ENCODE measurements at regions not wholly inside any gene's neighbourhood (a gene's known extent, or its start where the extent isn't known, plus 50 kb on each side); places are given as distances from the start of the nearest gene placed in this dataset.

DNA sequence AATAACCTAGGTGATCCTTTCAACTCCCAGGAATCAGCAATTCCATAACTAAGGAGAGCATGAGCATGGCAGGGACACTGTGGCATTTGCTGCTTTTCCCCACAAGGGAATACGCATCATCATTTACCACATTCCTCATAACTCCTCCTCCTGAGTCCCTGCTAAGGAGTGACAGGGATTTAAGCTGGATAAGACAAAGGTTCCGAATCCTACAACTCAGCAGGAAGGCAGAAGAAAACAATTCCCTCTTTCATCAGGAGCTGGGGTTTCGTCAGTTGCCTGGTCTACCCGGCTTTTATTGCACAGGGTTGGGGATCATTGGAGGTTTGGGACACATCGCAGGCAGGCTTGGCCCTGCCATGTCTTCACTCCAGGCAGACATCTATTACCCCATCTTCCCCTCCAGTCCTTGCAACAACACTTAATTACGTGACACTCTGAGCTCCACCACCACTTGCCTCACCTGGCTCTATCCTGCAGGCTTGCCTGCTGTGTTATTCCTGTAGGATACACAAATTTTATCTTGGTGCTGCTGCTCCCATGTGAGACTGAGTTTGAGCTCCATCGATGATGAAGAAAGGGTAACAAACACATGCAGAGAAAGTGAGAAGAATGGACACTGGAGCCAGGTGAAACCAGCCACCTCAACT, 563.0 kb upstream of the KLF4 start:
- Histone ChIP-seq H3K4me1 (peaks cover 15 to 56% (median 29%) of the 10 kb centered on the region in 4 donors), H3K27me3 (no peaks in the 10 kb centered on the region), H3K9me3 (no peaks in the 10 kb centered on the region), H3K36me3 (no peaks in the 10 kb centered on the region), H3K4me3 (no peak overlapping the region), H3K27ac (no peak overlapping the region)
- no peak for DNase-seq
- WGBS, 5 donors, result 88 to 95% (median 89%) methylated on average over 6 to 7 of the region's 7 CpGs
- no peak for TF ChIP-seq POLR2AphosphoS5 (IDR thresholded peaks at IDR 0.05)
- no peak for TF ChIP-seq EP300 (IDR thresholded peaks at IDR 0.05)
- TF ChIP-seq POLR2A (IDR thresholded peaks at IDR 0.05), result no peak
- TF ChIP-seq, protein P1, sequence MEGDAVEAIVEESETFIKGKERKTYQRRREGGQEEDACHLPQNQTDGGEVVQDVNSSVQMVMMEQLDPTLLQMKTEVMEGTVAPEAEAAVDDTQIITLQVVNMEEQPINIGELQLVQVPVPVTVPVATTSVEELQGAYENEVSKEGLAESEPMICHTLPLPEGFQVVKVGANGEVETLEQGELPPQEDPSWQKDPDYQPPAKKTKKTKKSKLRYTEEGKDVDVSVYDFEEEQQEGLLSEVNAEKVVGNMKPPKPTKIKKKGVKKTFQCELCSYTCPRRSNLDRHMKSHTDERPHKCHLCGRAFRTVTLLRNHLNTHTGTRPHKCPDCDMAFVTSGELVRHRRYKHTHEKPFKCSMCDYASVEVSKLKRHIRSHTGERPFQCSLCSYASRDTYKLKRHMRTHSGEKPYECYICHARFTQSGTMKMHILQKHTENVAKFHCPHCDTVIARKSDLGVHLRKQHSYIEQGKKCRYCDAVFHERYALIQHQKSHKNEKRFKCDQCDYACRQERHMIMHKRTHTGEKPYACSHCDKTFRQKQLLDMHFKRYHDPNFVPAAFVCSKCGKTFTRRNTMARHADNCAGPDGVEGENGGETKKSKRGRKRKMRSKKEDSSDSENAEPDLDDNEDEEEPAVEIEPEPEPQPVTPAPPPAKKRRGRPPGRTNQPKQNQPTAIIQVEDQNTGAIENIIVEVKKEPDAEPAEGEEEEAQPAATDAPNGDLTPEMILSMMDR (IDR thresholded peaks at IDR 0.05), result no peak
- intact Hi-C loops (cut with DNase I; ENCODE audit: low total_unique reads), result no loop called here

DNA sequence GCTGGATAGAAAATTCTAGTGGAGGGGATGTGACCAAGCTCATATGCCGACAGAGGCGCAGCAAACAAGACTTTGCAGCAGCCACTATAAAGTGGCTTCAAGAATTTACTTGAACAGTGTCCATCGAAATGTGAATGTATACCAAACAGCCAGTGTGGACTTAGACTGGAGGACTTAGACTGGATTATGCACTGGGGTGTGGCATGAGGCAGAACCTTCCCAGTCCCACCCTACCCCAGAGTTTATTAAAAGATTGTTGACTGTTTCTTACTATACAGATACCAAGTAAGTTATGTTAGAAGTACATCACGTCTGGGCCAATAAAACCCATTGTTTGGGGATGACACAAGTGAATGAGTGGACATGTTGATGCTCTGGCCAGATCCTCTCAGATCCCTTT, 561.3 kb upstream of the KLF4 start:
- TF ChIP-seq, protein P1 (IDR thresholded peaks at IDR 0.05), result no peak
- TF ChIP-seq POLR2AphosphoS5 (IDR thresholded peaks at IDR 0.05) (no peak), EP300 (IDR thresholded peaks at IDR 0.05) (no peak), POLR2A (IDR thresholded peaks at IDR 0.05) (no peak)
- 82 to 89% (median 83%) methylated on average over 4 of the region's 4 CpGs for WGBS, 5 donors
- intact Hi-C loops (cut with DNase I; ENCODE audit: low total_unique reads), result no loop called here
- no peaks in the 10 kb centered on the region for H3K9me3 ChIP-seq
- no peak for DNase-seq
- peaks cover 15 to 40% (median 18%) of the 10 kb centered on the region in 4 donors for H3K4me1 ChIP-seq
- H3K27ac ChIP-seq, result no peak overlapping the region
- no peaks in the 10 kb centered on the region for H3K27me3 ChIP-seq
- no peak overlapping the region for H3K4me3 ChIP-seq
- H3K36me3 ChIP-seq, result no peaks in the 10 kb centered on the region

DNA sequence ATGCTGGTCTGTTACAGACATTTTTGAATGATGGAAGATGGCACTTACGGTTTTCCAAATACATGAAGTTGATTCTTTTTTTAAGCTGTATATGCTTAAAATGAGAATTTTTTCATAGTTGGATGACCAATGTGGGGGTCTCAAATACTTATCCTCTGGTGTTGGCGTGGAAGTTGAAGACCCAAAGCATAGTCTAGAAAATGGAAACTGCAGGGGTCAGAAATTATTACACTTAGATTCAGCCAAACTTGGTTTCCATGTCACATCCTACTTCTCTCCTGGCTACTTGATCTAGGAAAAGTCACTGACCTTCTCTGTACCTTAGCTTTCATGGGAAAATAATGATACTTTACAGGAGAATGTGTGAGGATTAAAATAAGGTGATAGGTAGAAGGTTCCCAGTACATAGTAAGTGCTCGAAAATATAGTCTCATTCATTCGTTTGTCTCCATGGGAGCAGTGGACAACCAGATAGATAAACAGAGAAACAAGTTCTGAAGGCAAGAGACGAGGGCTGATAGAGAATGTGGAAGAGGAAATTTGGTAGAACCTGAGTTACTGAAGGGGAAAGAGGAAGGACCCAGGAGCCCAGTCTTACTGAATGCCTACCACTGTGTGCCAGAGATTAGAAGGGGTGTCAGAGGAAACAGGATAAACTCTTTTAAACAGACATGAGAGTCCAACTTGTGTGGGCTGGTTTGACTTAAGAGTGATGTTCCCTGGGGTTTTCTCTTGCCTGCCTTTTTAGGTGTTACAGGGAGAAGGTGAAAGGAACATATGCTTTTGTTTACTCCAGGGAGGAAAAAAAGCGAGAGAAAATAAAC, 560.3 kb upstream of the KLF4 start:
- intact Hi-C loops (cut with DNase I; ENCODE audit: low total_unique reads), result no loop called here
- no peak for DNase-seq
- Histone ChIP-seq H3K9me3 (no peaks in the 10 kb centered on the region), H3K4me1 (peaks cover 15 to 34% (median 17%) of the 10 kb centered on the region in 4 donors), H3K27me3 (no peaks in the 10 kb centered on the region), H3K4me3 (no peak overlapping the region), H3K36me3 (no peaks in the 10 kb centered on the region), H3K27ac (no peak overlapping the region)
- TF ChIP-seq POLR2A (IDR thresholded peaks at IDR 0.05) (no peak), POLR2AphosphoS5 (IDR thresholded peaks at IDR 0.05) (no peak), EP300 (IDR thresholded peaks at IDR 0.05) (no peak)
- TF ChIP-seq, protein P1 (IDR thresholded peaks at IDR 0.05), result no peak
- WGBS, 5 donors, result 77 to 83% (median 79%) methylated on average over 6 of the region's 6 CpGs

DNA sequence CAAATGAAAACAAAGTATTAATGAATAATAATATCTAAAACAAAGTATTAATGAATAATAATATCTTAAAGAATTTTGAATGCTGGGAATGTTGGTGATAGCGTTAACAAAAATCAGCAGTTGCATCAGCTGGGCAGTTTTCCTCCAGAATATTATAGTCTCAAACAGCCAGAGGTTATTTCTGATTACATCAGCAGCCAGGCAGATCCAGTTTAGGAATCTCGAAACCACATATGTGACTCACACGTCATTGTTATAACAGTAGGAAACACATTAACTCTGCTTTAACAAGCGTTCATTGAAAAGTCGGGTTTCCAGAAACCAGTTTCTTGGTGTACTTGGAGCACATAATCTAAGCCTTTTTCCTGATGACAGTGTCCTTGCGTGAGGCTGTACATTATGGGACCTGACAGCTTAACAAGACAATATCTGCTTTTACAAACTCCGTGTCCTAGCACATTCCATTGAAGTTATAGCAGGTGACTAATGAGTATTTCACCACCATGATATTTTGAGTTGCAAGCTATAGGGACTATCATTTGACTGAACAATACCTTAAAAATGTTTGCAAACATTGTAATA, 559.5 kb upstream of the KLF4 start:
- intact Hi-C loops (cut with DNase I; ENCODE audit: low total_unique reads), result no loop called here
- Histone ChIP-seq H3K36me3 (no peaks in the 10 kb centered on the region), H3K27me3 (no peaks in the 10 kb centered on the region), H3K27ac (no peak overlapping the region), H3K4me3 (no peak overlapping the region), H3K4me1 (peaks cover 14 to 28% (median 15%) of the 10 kb centered on the region in 4 donors), H3K9me3 (peaks cover 0 to 3% (median 1%) of the 10 kb centered on the region in 4 donors)
- DNase-seq, result peak in 1 of 2 donors; percentile 68
- 51 to 56% (median 53%) methylated on average over 7 of the region's 7 CpGs for WGBS, 5 donors
- TF ChIP-seq POLR2AphosphoS5 (IDR thresholded peaks at IDR 0.05) (peak in 1 of 3 donors; percentile 55), POLR2A (IDR thresholded peaks at IDR 0.05) (no peak), EP300 (IDR thresholded peaks at IDR 0.05) (no peak)
- TF ChIP-seq, protein P1 (IDR thresholded peaks at IDR 0.05), result no peak
